Parathyroid adenoma (tissue), 2 donors: ENCODE measurements at regions not wholly inside any gene's neighbourhood (a gene's known extent, or its start where the extent isn't known, plus 50 kb on each side); places are given as distances from the start of the nearest gene placed in this dataset.

ENCODE experiments used
- H2AFZ ChIP-seq: fragments of 300-600 bp; sonication (generic); one replicate; pipeline ENCODE4 v1.7.0; 2017; ENCODE audit warnings: antibody characterized with exemption, mild to moderate bottlenecking
- H3K27ac ChIP-seq: fragments of 300-600 bp; sonication (generic); one replicate; pipeline ENCODE4 v1.7.0; 2017
- H3K27me3 ChIP-seq: fragments of 300-600 bp; sonication (generic); one replicate; pipeline ENCODE4 v1.7.0; 2017; ENCODE audit warnings: low read length; ENCODE audit not compliant: control insufficient read depth, insufficient read depth
- H3K36me3 ChIP-seq: fragments of 300-600 bp; sonication (generic); one replicate; pipeline ENCODE4 v1.7.0; 2017; ENCODE audit warnings: low read length; ENCODE audit not compliant: control insufficient read depth, insufficient read depth
- H3K4me1 ChIP-seq: fragments of 300-600 bp; sonication (generic); one replicate; pipeline ENCODE4 v1.7.0; 2017; ENCODE audit warnings: control low read depth
- H3K4me2 ChIP-seq: fragments of 300-600 bp; sonication (generic); one replicate; pipeline ENCODE4 v1.7.0; 2017; ENCODE audit warnings: low read length
- H3K4me3 ChIP-seq: fragments of 300-600 bp; sonication (generic); one replicate; pipeline ENCODE4 v1.7.0; 2017; ENCODE audit warnings: low read depth, low read length
- H3K79me2 ChIP-seq: fragments of 300-600 bp; sonication (generic); one replicate; pipeline ENCODE4 v1.7.0; 2017; ENCODE audit warnings: control low read depth
- H3K9ac ChIP-seq: fragments of 300-600 bp; sonication (generic); one replicate; pipeline ENCODE4 v1.7.0; 2017; ENCODE audit warnings: mild to moderate bottlenecking
- H3K9me3 ChIP-seq: fragments of 300-600 bp; sonication (generic); one replicate; pipeline ENCODE4 v1.7.0; 2017; ENCODE audit warnings: low read length; ENCODE audit not compliant: control insufficient read depth
- CTCF ChIP-seq: fragments of 300-600 bp; sonication (generic); IDR thresholded peaks from one replicate; pipeline ENCODE4 v1.7.0; 2017; ENCODE audit warnings: antibody characterized with exemption, mild to moderate bottlenecking
- donor health status: primary hyperparathyroidism.

- no peaks in the 10 kb centered on the region for H3K79me2 ChIP-seq
- H3K9me3 ChIP-seq: no peaks in the 10 kb centered on the region
- H3K36me3 ChIP-seq: no peaks in the 10 kb centered on the region
- H3K27ac ChIP-seq: no peak overlapping the region
- TF ChIP-seq CTCF: no peak
- H3K27me3 ChIP-seq: no peaks in the 10 kb centered on the region
- no peak overlapping the region for H3K4me2 ChIP-seq
- H3K4me1 ChIP-seq: no peaks in the 10 kb centered on the region
- no peak overlapping the region for H2AFZ ChIP-seq
- H3K4me3 ChIP-seq: no peak overlapping the region
- no peak overlapping the region for H3K9ac ChIP-seq
These were observed 84.1 kb upstream of the MEGF10 start for GRCh38 chr5:127206320-127207113.

GRCh38 chr5:127210042-127210441 is 80.6 kb upstream of the MEGF10 start:
- Histone ChIP-seq H2AFZ (no peak overlapping the region), H3K4me3 (no peak overlapping the region), H3K36me3 (no peaks in the 10 kb centered on the region), H3K4me1 (no peaks in the 10 kb centered on the region), H3K27me3 (no peaks in the 10 kb centered on the region), H3K9me3 (no peaks in the 10 kb centered on the region), H3K4me2 (no peak overlapping the region), H3K79me2 (no peaks in the 10 kb centered on the region), H3K9ac (no peak overlapping the region), H3K27ac (no peak overlapping the region)
- TF ChIP-seq CTCF: no peak

GRCh38 chr5:127213231-127213630 is 77.4 kb upstream of the MEGF10 start:
- H3K9me3 ChIP-seq: no peaks in the 10 kb centered on the region
- H3K36me3 ChIP-seq: no peaks in the 10 kb centered on the region
- no peaks in the 10 kb centered on the region for H3K4me1 ChIP-seq
- no peaks in the 10 kb centered on the region for H3K79me2 ChIP-seq
- TF ChIP-seq CTCF: no peak
- H2AFZ ChIP-seq: no peak overlapping the region
- H3K27ac ChIP-seq: no peak overlapping the region
- no peak overlapping the region for H3K9ac ChIP-seq
- H3K27me3 ChIP-seq: no peaks in the 10 kb centered on the region
- H3K4me2 ChIP-seq: no peak overlapping the region
- H3K4me3 ChIP-seq: no peak overlapping the region

- Histone ChIP-seq H3K9me3 (no peaks in the 10 kb centered on the region), H3K27ac (no peak overlapping the region), H3K4me3 (no peak overlapping the region), H3K4me1 (no peaks in the 10 kb centered on the region), H3K4me2 (no peak overlapping the region), H3K36me3 (no peaks in the 10 kb centered on the region), H3K9ac (no peak overlapping the region), H3K79me2 (no peaks in the 10 kb centered on the region), H2AFZ (no peak overlapping the region), H3K27me3 (no peaks in the 10 kb centered on the region)
- TF ChIP-seq CTCF: no peak
These were observed 74.5 kb upstream of the MEGF10 start for GRCh38 chr5:127216143-127216542.
